Right kidney (tissue), 1 donor: ENCODE measurements at regions not wholly inside any gene's neighbourhood (a gene's known extent, or its start where the extent isn't known, plus 50 kb on each side); places are given as distances from the start of the nearest gene placed in this dataset.

ENCODE experiments used
- DNase-seq: peaks from one replicate; pipeline ENCODE4 v3.0.0-alpha.2; 2016

GRCh38 chr5:3010953-3011763 is 259.7 kb upstream of the IRX2 start:
- DNase-seq, result no peak

DNA sequence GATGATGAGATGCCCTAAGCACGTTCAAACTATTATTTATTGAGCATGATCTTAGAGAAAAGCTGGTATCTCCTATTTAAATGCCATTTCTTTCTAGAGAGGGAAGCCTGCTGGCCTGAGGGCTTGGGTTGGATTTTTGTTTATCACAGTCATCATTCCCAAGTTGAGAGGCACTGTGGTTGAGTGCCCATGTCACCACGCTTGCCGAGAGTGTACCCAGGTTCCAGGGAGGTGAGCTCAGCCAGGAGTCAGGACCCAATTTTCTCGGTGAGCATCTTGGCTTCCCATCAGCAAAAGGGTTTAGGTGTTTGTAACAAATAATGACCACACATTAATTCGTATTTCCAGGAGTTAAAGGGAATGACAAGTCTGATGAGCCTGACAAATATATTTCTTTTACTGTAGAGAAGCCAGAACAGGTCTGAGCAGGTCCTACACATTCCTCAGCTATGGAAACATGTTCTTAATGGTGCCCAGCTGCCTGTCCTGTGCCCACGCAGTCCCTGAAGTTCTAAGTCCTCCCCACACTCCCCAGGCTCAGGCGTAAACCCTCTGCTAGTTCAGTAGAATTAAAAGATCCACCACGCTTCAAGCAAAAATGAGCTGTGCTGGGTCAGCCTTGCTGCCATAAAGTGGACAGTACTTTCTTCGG is 258.9 kb upstream of the IRX2 start:
- DNase-seq, result no peak

DNA sequence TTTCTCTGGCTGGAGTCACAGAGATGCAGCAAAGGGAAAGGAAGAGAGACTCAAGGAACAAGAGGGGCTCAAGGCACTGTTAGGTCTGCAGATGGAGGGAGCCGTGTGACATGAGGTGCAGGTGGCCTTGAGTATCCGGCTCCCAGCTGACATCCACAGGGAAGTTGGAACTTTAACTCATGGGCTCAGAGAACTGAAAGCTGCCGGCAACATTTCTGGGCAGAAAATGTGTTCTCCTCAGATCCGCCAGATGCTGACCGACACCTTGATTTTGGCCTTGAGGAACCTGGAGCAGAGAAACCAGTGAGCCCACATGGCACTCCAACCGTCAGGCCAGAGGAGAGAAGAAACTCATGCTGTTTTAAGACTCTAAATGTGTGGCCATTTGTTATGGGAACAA is 258.1 kb upstream of the IRX2 start:
- no peak for DNase-seq

DNA sequence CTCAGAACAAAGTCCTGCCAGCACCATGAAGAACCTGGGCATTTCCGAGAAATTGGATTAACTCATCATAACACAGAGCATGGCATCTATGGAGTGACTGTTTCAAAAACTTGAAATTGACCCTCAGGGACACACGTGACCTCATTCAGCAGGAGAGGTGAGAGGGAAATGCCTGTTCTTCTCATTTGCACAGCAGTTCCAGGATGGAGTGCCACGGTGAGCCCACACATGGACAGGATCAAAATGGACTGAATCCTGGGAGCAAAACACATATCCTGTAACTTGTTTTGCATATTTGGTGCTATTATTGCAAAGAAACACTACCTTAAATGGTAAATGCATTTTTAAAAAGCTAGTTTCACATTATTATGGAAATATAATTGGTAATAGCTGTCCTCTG is 256.1 kb upstream of the IRX2 start:
- no peak for DNase-seq

DNA sequence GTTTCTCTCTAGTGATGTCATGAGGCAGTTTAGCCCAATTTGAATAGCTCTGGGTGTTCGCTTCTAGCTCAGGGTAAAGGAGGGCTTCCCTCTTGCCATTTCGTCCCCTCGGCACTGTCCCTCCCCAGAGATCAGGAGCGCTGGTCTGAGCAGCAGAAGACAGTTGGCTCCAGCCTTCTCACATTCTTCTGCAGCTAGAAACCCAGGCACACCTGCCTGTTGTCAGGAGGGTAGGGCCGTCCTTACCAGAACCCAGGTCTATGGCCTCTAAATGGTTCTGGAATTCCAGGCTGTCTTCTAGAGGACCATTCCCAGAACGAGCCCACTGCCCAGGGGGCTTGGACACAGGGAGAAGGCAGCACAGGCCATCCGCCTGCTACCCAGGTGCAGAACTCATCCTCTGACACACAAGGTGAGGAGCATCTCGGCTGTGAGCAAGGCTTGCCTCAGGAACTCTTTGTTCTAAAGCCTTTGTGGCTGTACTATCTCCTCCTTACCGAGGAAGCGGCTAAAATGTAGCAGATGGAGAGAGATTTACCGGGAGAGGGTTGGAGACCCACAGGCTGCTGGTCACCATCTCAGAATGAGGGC is 255.6 kb upstream of the IRX2 start:
- no peak for DNase-seq

GRCh38 chr5:3006526-3006925 is 255.0 kb upstream of the IRX2 start:
- no peak for DNase-seq

- DNase-seq, result no peak
Measured at GRCh38 chr5:3004361-3005080, 253.0 kb upstream of the IRX2 start.

DNA sequence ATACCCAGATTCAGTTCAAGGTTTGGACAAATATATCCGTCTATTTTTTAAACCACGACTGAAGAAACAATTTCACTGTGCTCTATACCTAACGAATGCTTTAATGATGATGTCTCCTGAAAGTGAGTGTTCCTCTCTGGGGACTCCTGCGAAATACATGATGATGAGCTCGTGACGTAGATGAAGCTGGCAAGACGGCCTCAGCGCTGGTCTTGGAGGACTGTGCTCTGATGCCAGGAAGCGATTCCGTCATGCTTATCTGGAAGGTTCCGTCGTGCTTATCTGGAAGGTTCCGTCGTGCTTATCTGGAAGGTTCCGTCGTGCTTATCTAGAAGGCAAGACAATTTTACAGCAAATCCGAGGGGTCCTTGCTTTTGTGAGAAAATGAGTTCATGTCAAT is 250.8 kb upstream of the IRX2 start:
- no peak for DNase-seq

DNA sequence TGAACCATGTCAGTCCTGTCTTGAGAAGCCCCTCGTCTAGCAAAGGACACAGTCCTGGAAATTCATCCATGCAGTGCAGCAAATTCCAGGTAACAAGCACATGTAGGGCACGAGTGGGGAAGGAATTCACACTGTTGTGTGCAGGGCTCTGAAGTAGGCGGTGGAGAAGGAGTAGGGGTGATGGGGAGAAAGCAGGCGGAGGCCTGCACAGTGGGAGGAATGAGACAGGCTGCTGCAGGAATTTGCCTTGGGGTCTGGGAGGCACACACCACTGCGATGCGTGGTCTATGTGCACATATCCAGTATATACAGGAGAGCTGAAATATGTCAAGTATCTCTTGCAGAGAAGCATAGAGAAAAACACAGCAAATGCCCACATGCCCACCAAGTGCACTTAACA is 249.2 kb upstream of the IRX2 start:
- DNase-seq, result no peak

DNA sequence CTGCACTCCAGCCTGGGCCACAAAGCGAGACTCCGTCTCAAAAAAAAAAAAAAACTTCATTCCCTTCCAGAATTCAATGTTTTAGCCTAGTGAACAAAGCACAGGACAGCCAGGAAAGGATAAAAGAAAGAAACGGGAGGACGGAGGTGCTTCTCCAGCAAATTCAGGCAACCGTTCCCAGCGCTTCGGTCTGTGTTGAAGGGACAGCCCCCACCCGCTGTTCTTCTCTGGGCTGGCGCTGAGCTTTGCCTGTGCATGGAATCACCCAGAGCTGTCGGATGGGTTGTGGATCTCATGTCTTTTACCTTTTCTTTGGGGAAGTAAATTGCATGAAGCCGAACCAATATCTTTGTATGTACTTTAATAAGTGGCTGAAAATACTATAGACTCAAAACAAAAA is 248.4 kb upstream of the IRX2 start:
- no peak for DNase-seq

DNA sequence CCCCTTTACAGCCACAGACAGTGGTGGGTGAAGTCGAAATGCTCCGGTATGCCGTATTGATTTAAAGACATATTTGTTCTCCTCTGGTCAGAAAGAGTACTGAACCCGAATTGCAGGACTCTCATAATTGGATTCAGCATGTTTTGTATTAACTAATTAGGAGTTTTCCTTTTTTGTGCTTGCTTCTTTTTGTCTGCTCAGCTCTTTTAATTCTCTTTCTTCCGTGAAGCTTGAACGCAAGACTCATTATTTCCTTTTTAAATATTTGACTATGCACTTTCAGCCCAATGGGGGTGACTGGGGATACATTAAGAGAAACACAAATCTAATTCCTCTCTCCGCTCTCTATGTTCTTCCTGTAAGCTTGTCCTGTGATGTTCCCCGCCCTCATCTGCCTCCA is 246.6 kb upstream of the IRX2 start:
- DNase-seq, result no peak

DNA sequence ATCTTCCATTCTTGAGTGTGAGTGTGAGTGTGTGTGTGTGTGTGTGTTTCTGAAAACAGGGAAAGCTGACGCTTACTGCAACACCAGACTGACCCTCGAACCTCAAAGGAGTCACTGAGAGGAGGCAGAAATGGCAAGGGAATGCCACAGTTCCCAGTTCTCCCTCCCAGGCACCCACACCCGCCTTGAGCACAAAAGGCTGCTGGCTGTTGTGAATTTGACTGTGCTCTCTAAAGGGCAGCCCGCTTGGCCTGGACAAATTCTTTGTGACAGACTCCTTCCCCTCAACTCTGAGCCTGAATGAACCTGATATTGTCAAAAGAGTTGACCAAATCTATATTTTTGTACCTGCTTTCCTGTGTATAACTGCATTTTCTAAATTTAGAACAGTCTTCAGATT is 245.7 kb upstream of the IRX2 start:
- no peak for DNase-seq

GRCh38 chr5:2996687-2997086 is 245.2 kb upstream of the IRX2 start:
- no peak for DNase-seq

DNA sequence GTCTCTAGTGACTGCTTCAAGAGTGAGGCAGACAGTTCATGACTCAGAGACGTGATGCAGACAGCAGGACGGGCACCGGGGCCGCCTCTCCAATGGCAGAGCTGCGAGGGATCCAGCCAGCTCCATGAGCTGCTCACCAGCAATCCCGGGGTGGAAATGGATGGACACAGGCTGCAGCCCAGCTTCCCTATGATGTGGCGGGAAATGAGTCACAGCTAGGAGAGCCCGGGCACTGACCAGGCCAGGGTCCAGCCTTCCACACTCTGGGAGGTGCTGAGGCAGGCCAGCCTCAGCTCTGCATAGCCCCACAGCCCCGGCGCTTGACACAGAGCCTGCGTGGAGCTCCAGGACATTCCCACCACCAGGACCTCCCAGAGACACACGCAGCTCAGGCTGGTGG is 244.8 kb upstream of the IRX2 start:
- DNase-seq, result no peak

GRCh38 chr5:2995667-2996066 is 244.2 kb upstream of the IRX2 start:
- no peak for DNase-seq

DNA sequence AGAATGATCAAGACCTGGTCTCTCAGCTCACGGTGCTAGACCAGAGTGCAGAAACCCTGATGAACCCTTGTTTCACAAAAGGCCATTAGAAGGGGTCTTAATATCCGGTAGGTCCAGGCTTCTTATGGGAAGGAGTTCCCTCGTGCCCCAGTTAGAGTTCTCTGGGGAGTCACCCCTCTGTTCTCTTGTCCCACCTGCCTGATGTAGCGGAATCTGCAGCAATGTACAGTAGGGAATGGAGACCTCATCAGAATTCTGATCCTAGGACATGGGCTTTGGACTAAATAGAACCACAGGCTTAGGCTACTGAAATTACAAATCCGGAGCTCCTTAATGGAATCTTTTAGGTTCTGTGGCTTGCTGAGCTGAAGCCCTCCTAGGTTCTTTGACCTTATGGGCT is 243.6 kb upstream of the IRX2 start:
- DNase-seq, result no peak

DNA sequence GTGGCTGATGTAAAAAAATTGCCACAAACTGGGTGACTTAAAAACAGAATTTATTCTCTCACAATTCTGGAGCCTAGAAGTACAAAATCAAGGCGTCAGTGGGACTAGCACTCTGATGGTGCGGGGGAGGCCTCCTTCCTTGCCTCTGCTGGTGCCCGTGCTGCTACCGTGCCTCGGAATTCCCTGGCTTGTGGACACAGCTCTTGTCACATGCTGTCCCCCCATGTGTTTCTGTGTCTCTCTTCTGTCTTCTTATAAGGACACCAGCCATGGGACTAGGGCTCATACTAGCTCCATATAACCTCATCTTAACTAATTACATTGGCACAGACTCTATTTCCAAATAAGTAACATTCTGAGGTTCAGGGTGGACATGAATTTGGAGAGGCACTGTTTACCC is 242.3 kb upstream of the IRX2 start:
- DNase-seq, result no peak

DNA sequence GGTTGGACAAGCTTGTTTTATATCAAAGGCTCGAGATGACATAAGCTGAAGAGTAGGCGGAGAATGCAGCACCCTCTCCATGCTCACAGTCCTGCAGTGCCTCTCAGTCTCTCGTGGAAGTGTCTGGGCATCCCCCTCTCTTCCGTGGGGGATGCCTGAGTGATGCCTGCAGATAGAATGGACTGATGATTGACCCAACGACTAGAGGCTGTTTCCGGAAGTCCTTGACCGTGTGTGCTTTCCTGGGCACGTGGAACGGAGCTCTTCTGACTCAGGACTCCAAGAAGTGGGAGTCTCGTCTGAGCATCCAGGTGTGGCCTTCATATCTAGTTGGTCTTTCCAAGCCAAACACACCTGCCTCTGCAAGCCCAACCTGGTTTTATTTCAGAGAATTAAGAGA is 241.8 kb upstream of the IRX2 start:
- no peak for DNase-seq

DNA sequence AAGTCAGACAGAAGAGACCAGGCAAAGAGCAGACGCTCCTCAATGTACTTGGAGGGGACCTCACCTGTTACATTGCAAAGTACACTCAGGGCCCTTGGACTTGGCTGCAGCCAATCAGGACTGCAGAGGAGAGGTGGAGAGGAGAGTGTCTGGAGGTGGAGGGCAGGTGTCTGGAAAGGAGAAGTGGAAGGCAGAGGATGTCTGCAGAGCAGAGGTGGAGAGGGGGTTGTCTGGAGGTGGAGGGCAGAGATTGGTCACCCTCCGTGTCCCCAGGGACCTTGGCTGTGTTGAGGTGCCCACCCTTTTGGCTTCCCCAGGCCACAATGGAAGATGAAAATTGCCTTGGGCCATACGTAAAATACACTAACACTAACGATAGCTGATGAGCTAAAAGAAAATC is 241.3 kb upstream of the IRX2 start:
- DNase-seq, result no peak

DNA sequence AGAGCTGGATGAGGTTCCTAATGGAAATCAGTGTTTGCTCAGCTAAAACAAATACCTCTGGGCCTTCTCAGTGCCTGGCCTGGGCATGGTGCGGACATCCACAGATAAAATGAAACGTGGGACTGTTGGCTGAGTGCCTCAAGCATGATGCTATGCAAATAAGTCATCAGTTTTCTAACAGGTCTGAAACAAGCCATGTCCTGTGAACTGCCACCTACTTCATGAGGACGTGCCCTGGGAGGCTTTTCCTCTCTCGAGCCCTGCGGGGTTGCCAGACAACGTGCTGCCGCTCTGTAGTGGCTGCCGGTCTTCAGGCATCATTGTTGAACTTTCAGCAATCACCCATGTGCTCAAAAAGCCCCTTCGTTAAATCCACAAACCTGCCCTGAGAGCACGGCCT is 240.4 kb upstream of the IRX2 start:
- DNase-seq, result no peak

- DNase-seq, result no peak
Measured at GRCh38 chr5:2989517-2989916, 238.0 kb upstream of the IRX2 start.

DNA sequence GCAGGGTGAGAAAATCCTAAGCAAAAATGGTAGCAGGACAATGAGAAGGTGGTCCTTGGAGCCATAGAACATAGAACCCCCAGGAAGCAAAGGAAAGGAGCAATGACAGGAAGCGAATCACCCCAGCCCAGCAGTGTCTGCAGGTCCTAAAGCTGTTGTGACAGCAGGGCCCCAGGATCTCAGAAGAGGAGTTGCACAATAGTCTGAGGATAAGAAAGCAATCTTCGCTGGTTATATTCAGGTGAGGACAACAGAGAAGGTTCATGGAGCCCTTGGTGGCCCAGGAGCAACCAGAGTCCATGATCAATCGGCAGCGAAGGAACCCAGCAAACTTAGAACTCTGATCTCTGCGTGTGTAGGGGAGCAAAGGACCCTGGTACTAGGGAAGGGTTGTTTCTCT is 234.8 kb upstream of the IRX2 start:
- DNase-seq, result no peak

DNA sequence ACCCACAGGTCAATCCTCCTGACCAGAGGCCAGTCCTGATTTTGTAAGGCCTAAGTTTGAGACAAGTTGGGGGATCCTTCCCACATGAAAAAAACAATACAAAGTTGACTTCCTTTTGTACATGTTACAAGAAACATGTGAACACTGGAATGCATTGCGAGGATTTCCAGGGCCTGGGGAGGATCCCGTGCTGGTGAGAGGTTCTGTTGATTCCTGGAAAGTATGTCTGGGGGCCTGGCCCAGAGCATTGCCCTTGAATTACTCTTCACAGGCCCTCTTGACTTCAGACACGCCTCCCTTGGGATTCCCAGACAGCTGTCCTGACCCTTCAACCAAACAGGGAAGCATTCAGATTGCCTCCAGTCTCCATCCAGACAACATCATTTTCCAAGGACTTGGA is 234.2 kb upstream of the IRX2 start:
- no peak for DNase-seq
